A549 (cell line): ENCODE measurements at regions not wholly inside any gene's neighbourhood (a gene's known extent, or its start where the extent isn't known, plus 50 kb on each side); places are given as distances from the start of the nearest gene placed in this dataset.

Experiments
- BHLHE40 ChIP-seq: IDR thresholded peaks from 2 replicates; pipeline ENCODE4 v1.6.1; 2012; ENCODE audit warnings: low read depth, low read length, inconsistent platforms
- CTCF ChIP-seq: fragments of >200 bp; sonication (Bioruptor Twin); formaldehyde crosslinking; IDR thresholded peaks from 3 replicates; pipeline ENCODE4 v1.5.1; 2016
- ELK1 ChIP-seq: fragments of 150-350 bp; IDR thresholded peaks from 2 replicates; pipeline ENCODE4 v1.6.1; 2014; ENCODE audit warnings: low read depth, mild to moderate bottlenecking, low read length
- EP300 ChIP-seq, 2 experiments: fragments of >200 bp; sonication (Bioruptor Twin); formaldehyde crosslinking; IDR thresholded peaks; 2 replicates in 1 of 2; 3 replicates in 1 of 2; pipeline ENCODE4 v1.6.1; 2016 to 2017
- MAFK ChIP-seq: fragments of 450-650 bp; IDR thresholded peaks from 2 replicates; pipeline ENCODE4 v1.6.1; 2014; ENCODE audit not compliant: partially characterized antibody
- MAZ ChIP-seq: fragments of 150-350 bp; IDR thresholded peaks from 2 replicates; pipeline ENCODE4 v1.6.1; 2014; ENCODE audit warnings: antibody characterized with exemption, low read depth, low read length, borderline replicate concordance
- MYC ChIP-seq: IDR thresholded peaks from 2 replicates; pipeline ENCODE4 v1.6.1; 2012; ENCODE audit warnings: mild to moderate bottlenecking, inconsistent platforms, low read length, improper control_type of control experiment, borderline replicate concordance
- POLR2A ChIP-seq: IDR thresholded peaks from 2 replicates; pipeline ENCODE4 v1.6.1; 2012; ENCODE audit warnings: mild to moderate bottlenecking, low read length
- RAD21 ChIP-seq, 2 experiments: fragments of >200 bp in 1 of 2; sonication (Bioruptor Twin) in 1 of 2; formaldehyde crosslinking in 1 of 2; IDR thresholded peaks in 1 of 2; conservative IDR thresholded peaks in 1 of 2; 2 replicates in 1 of 2; 3 replicates in 1 of 2; pipeline ENCODE4 v1.6.1; 2012 to 2018; ENCODE audit warnings: inconsistent platforms in 1 of 2
- RCOR1 ChIP-seq: fragments of 150-350 bp; IDR thresholded peaks from 2 replicates; pipeline ENCODE4 v1.6.1; 2014; ENCODE audit warnings: antibody characterized with exemption, low read length, low read depth
- REST ChIP-seq: fragments of 200-600 bp; sonication (generic); IDR thresholded peaks from 2 replicates; pipeline ENCODE4 v1.6.1; 2016; ENCODE audit warnings: antibody characterized with exemption, mild to moderate bottlenecking, moderate library complexity

GRCh38 chr17:28256881-28257280 is 62.1 kb upstream of the TMEM97 start:
- TF ChIP-seq MYC (no peak), CTCF (no peak), ELK1 (no peak), POLR2A (no peak), MAZ (no peak), REST (no peak), BHLHE40 (no peak), RAD21 (conservative IDR thresholded peaks at IDR 0.05 in 1 of 2, IDR thresholded peaks at IDR 0.05 in 1 of 2) (no peak), RCOR1 (no peak), MAFK (no peak), EP300 (IDR thresholded peaks at IDR 0.05) (no peak)
